ENCODE measurements at regions not wholly inside any gene's neighbourhood (a gene's known extent, or its start where the extent isn't known, plus 50 kb on each side); places are given as distances from the start of the nearest gene placed in this dataset.

DNA sequence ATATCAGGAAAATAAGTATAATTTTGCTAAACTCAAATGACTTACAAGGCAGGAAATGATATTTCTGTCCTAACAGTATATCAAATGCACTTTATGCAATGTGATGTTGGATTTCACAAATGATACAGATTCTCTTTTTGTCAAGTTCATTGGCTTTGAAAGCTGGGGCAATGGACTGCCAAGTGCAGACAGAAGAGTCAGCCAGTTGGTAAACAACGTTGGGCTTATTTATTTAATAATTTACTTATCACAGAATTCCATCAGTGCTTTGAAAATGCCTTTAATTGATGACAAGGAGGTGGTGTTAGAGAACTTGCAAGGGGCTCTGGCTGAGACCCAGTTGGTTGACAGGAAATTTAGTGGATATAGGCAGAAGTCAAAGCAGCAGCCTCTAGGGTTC, 79.9 kb upstream of the ADGRG2 start:
- BruUV-seq (replicated peaks) = no TSS peak
- ChIA-PET CTCF (no interaction called here), POLR2A (no interaction called here)
- Histone ChIP-seq H3K27ac (ENCODE audit: insufficient read depth, low read depth, low read length) (no peak overlapping the region), H2AFZ (ENCODE audit: low read depth, low read length) (no peak overlapping the region), H3K9me1 (replicated peaks; ENCODE audit: control insufficient read depth, extremely low read depth, insufficient read depth, low read length) (no peaks in the 10 kb centered on the region), H3K4me1 (ENCODE audit: control insufficient read depth, extremely low read depth, insufficient read depth, low read length) (no peaks in the 10 kb centered on the region), H3K27me3 (ENCODE audit: control insufficient read depth in 2 of 2, insufficient read depth in 2 of 2, low read length in 2 of 2) (no peaks in the 10 kb centered on the region), H4K20me1 (replicated peaks; ENCODE audit: control insufficient read depth, extremely low read depth, insufficient read depth, low read length) (no peaks in the 10 kb centered on the region), H3K4me2 (ENCODE audit: insufficient read depth, low read length) (no peak overlapping the region), H3K9me3 (replicated peaks; ENCODE audit: control insufficient read depth, insufficient read depth, low read length) (no peaks in the 10 kb centered on the region), H3K79me2 (ENCODE audit: control insufficient read depth, insufficient read depth, low read length) (no peaks in the 10 kb centered on the region), H3K36me3 (ENCODE audit: control insufficient read depth in 2 of 2, extremely low read depth in 1 of 2, insufficient read depth in 2 of 2, low read length in 2 of 2) (no peaks in the 10 kb centered on the region), H3K9ac (replicated peaks; ENCODE audit: extremely low read depth, insufficient read depth, low read length) (no peak overlapping the region), H3K4me3 (replicated peaks in 1 of 3; ENCODE audit: insufficient read depth in 1 of 3, low read depth in 1 of 3, low read length in 3 of 3) (no peak overlapping the region)
- no peak for FAIRE-seq
- no peak for DNase-seq (ENCODE audit: low read depth, low spot score)
- intact Hi-C loops (cut with micrococcal nuclease) = no loop called here
- dilution Hi-C loops (cut with MboI; ENCODE audit: extremely low pct_ligation_motif_present, low sequenced_read_pairs) = no loop called here
- TF ChIP-seq EZH2 (IDR thresholded peaks at IDR 0.05; ENCODE audit: borderline replicate concordance, low read depth, low read length, severe bottlenecking) = no peak
- no peak for TF ChIP-seq FOS (IDR thresholded peaks at IDR 0.05; ENCODE audit: borderline replicate concordance, insufficient read depth, low read length)
- no peak for TF ChIP-seq JUN (IDR thresholded peaks at IDR 0.05; ENCODE audit: borderline replicate concordance, insufficient read depth, insufficient read length, low read depth)
- TF ChIP-seq, protein P1, sequence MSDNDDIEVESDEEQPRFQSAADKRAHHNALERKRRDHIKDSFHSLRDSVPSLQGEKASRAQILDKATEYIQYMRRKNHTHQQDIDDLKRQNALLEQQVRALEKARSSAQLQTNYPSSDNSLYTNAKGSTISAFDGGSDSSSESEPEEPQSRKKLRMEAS (IDR thresholded peaks at IDR 0.05; ENCODE audit: insufficient read depth, insufficient read length) = no peak
- TF ChIP-seq, protein P2, sequence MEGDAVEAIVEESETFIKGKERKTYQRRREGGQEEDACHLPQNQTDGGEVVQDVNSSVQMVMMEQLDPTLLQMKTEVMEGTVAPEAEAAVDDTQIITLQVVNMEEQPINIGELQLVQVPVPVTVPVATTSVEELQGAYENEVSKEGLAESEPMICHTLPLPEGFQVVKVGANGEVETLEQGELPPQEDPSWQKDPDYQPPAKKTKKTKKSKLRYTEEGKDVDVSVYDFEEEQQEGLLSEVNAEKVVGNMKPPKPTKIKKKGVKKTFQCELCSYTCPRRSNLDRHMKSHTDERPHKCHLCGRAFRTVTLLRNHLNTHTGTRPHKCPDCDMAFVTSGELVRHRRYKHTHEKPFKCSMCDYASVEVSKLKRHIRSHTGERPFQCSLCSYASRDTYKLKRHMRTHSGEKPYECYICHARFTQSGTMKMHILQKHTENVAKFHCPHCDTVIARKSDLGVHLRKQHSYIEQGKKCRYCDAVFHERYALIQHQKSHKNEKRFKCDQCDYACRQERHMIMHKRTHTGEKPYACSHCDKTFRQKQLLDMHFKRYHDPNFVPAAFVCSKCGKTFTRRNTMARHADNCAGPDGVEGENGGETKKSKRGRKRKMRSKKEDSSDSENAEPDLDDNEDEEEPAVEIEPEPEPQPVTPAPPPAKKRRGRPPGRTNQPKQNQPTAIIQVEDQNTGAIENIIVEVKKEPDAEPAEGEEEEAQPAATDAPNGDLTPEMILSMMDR (IDR thresholded peaks at IDR 0.05; ENCODE audit: extremely low read depth in 1 of 2, insufficient read depth in 1 of 2, low read depth in 1 of 2, low read length in 2 of 2) = no peak
- no peak for TF ChIP-seq POLR2A (IDR thresholded peaks at IDR 0.05; ENCODE audit: low read depth, low read length)
- no peak for TF ChIP-seq MYC (IDR thresholded peaks at IDR 0.05; ENCODE audit: low read depth, low read length)
- no peak for TF ChIP-seq POLR2AphosphoS5 (IDR thresholded peaks at IDR 0.05; ENCODE audit: insufficient read depth, low read depth, low read length)
- no peak for TF ChIP-seq GATA2 (IDR thresholded peaks at IDR 0.05; ENCODE audit: insufficient read depth, insufficient read length, low read depth, low read length)
